ENCODE measurements at regions not wholly inside any gene's neighbourhood (a gene's known extent, or its start where the extent isn't known, plus 50 kb on each side); places are given as distances from the start of the nearest gene placed in this dataset.

DNA sequence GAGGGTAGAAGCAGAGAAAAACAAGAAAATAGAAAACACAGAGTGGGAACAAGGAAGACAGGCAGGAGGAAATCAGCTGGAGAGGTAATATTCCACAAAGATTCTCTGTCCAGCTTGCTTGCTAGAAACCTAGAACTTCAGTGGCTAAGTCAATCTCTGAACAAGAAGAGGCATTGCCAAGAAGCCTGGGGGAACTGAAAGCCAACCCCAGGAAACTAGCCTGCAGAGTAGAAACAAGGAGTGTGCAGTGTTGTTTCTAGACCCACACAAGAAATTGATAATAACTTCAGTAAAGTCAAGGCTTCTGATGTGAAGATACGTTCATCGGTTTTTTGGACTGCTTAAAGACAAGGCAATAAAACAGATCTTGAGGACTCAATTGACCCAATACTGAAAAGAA, 234.5 kb upstream of the MAP3K1 start:
- DNase-seq (ENCODE audit: low spot score), result no peak
- in situ Hi-C loops (cut with MboI; ENCODE audit: low sequenced_read_pairs, unreplicated experiment), result no loop called here
- TF ChIP-seq, protein P1, sequence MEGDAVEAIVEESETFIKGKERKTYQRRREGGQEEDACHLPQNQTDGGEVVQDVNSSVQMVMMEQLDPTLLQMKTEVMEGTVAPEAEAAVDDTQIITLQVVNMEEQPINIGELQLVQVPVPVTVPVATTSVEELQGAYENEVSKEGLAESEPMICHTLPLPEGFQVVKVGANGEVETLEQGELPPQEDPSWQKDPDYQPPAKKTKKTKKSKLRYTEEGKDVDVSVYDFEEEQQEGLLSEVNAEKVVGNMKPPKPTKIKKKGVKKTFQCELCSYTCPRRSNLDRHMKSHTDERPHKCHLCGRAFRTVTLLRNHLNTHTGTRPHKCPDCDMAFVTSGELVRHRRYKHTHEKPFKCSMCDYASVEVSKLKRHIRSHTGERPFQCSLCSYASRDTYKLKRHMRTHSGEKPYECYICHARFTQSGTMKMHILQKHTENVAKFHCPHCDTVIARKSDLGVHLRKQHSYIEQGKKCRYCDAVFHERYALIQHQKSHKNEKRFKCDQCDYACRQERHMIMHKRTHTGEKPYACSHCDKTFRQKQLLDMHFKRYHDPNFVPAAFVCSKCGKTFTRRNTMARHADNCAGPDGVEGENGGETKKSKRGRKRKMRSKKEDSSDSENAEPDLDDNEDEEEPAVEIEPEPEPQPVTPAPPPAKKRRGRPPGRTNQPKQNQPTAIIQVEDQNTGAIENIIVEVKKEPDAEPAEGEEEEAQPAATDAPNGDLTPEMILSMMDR (IDR thresholded peaks at IDR 0.05; ENCODE audit: borderline replicate concordance, control extremely low read depth, extremely low read depth, insufficient read depth, missing control alignments), result no peak

DNA sequence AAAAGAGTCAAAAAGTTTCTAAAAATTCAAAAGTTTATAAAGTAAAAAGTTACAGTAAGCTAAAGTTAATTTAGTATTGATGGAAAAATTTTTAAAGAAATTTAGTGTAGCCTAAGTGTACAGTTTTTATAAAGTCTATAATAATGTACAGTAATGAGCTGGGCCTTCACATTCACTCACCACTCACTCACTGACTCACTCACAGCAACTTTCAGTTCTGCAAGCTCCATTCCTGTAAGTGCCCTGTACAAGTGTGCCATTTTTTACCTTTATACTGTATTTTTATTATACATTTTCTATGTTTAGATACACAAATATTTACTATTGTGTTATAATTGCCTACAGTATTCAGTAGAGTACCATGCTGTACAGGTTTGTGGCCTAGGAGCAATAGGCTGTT, 239.5 kb upstream of the MAP3K1 start:
- TF ChIP-seq, protein P1 (IDR thresholded peaks at IDR 0.05; ENCODE audit: borderline replicate concordance, control extremely low read depth, extremely low read depth, insufficient read depth, missing control alignments), result no peak
- in situ Hi-C loops (cut with MboI; ENCODE audit: low sequenced_read_pairs, unreplicated experiment), result no loop called here
- no peak for DNase-seq (ENCODE audit: low spot score)

- in situ Hi-C loops (cut with MboI; ENCODE audit: low sequenced_read_pairs, unreplicated experiment), result no loop called here
- TF ChIP-seq, protein P1 (IDR thresholded peaks at IDR 0.05; ENCODE audit: borderline replicate concordance, control extremely low read depth, extremely low read depth, insufficient read depth, missing control alignments), result no peak
- DNase-seq (ENCODE audit: low spot score), result no peak
These were observed 240.6 kb upstream of the MAP3K1 start for GRCh38 chr5:56574778-56575177.

GRCh38 chr5:56569566-56569965, 245.8 kb upstream of the MAP3K1 start:
- DNase-seq (ENCODE audit: low spot score), result no peak
- in situ Hi-C loops (cut with MboI; ENCODE audit: low sequenced_read_pairs, unreplicated experiment), result no loop called here

GRCh38 chr5:56569076-56569475, 246.3 kb upstream of the MAP3K1 start:
- DNase-seq (ENCODE audit: low spot score), result no peak
- in situ Hi-C loops (cut with MboI; ENCODE audit: low sequenced_read_pairs, unreplicated experiment), result no loop called here
- TF ChIP-seq, protein P1 (IDR thresholded peaks at IDR 0.05; ENCODE audit: borderline replicate concordance, control extremely low read depth, extremely low read depth, insufficient read depth, missing control alignments), result no peak

More at GRCh38 chr5:56569566-56569965, 245.8 kb upstream of the MAP3K1 start:
- TF ChIP-seq, protein P1 (IDR thresholded peaks at IDR 0.05; ENCODE audit: borderline replicate concordance, control extremely low read depth, extremely low read depth, insufficient read depth, missing control alignments), result no peak

- in situ Hi-C loops (cut with MboI; ENCODE audit: low sequenced_read_pairs, unreplicated experiment), result no loop called here
- TF ChIP-seq, protein P1 (IDR thresholded peaks at IDR 0.05; ENCODE audit: borderline replicate concordance, control extremely low read depth, extremely low read depth, insufficient read depth, missing control alignments), result no peak
- DNase-seq (ENCODE audit: low spot score), result no peak
These were observed 248.1 kb upstream of the MAP3K1 start for GRCh38 chr5:56567278-56567677.

Data from GM13976 (cell line).